ENCODE measurements at regions not wholly inside any gene's neighbourhood (a gene's known extent, or its start where the extent isn't known, plus 50 kb on each side); places are given as distances from the start of the nearest gene placed in this dataset.

- no peak for TF ChIP-seq CTCF (IDR thresholded peaks at IDR 0.05; ENCODE audit: borderline replicate concordance, extremely low read depth, low read length, poor library complexity, severe bottlenecking)
- TF ChIP-seq EZH2 (IDR thresholded peaks at IDR 0.05; ENCODE audit: borderline replicate concordance, low read depth, low read length, severe bottlenecking), result no peak
Observed at GRCh38 chr3:67995206-67995605, 340.8 kb upstream of the SUCLG2 start.

Data from DND-41 (cell line).